ENCODE measurements at regions not wholly inside any gene's neighbourhood (a gene's known extent, or its start where the extent isn't known, plus 50 kb on each side); places are given as distances from the start of the nearest gene placed in this dataset.

DNA sequence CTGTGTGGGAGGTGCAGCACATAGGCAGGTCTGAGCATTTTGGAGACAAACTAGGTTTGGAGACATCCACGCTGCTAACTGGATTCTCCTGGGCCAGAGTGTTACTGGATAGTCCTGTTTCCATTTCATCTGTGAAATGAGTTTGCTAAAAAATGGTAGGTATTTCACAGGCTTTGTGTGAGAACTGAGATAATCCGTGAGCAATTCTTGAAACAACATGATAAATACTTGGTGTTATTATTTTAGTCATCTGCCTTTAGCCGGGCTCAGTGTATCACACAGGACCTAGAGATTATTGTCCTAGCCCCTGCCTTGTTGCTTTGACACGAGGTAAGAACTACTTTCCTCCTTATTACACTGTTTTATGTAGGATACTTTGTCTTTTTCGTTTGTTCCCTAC is 63.0 kb downstream of the PRR18 start:
- Mint-ChIP-seq H3K4me1 (peaks cover 15% of the 10 kb centered on the region), H3K9me3 (peaks cover 0 to 4% (median 0%) of the 10 kb centered on the region in 7 donors), H3K36me3 (peaks cover 0 to 2% of the 10 kb centered on the region in 2 donors), H3K27ac (no peak overlapping the region), H3K27me3 (ENCODE audit: low read depth in 3 of 3) (peaks cover 1 to 10% (median 4%) of the 10 kb centered on the region in 3 donors), H3K4me3 (no peak overlapping the region)
- Histone ChIP-seq H3K36me3 (replicated peaks in 1 of 2; ENCODE audit: control insufficient read depth in 1 of 2, insufficient read depth in 2 of 2, low read length in 2 of 2) (no peaks in the 10 kb centered on the region), H3K4me1 (ENCODE audit: control insufficient read depth in 1 of 2, insufficient read depth in 2 of 2, low read length in 2 of 2) (peaks cover 6 to 11% of the 10 kb centered on the region in 2 donors), H3K79me2 (ENCODE audit: insufficient read depth, low read length) (no peaks in the 10 kb centered on the region), H2AFZ (ENCODE audit: insufficient read depth, low read depth, low read length, poor library complexity, severe bottlenecking) (no peak overlapping the region), H3K9me3 (replicated peaks in 1 of 2; ENCODE audit: control insufficient read depth in 1 of 2, insufficient read depth in 1 of 2, low read length in 2 of 2) (no peaks in the 10 kb centered on the region), H3K9ac (ENCODE audit: insufficient read depth, low read length, poor library complexity, severe bottlenecking) (no peak overlapping the region), H3K4me3 (replicated peaks in 1 of 3; ENCODE audit: low read depth in 2 of 3, low read length in 3 of 3) (no peak overlapping the region), H3K27me3 (ENCODE audit: control insufficient read depth in 2 of 2, insufficient read depth in 2 of 2, low read length in 2 of 2) (no peaks in the 10 kb centered on the region), H3K27ac (ENCODE audit: low read depth in 1 of 2, low read length in 2 of 2) (no peak overlapping the region), H4K20me1 (ENCODE audit: insufficient read depth, low read length) (no peaks in the 10 kb centered on the region), H3K4me2 (replicated peaks; ENCODE audit: extremely low read depth, low read length, poor library complexity, severe bottlenecking) (no peak overlapping the region)
- 100% methylated on average over 1 of the region's 5 CpGs for WGBS (ENCODE audit: insufficient coverage)
- TF ChIP-seq, protein P1, sequence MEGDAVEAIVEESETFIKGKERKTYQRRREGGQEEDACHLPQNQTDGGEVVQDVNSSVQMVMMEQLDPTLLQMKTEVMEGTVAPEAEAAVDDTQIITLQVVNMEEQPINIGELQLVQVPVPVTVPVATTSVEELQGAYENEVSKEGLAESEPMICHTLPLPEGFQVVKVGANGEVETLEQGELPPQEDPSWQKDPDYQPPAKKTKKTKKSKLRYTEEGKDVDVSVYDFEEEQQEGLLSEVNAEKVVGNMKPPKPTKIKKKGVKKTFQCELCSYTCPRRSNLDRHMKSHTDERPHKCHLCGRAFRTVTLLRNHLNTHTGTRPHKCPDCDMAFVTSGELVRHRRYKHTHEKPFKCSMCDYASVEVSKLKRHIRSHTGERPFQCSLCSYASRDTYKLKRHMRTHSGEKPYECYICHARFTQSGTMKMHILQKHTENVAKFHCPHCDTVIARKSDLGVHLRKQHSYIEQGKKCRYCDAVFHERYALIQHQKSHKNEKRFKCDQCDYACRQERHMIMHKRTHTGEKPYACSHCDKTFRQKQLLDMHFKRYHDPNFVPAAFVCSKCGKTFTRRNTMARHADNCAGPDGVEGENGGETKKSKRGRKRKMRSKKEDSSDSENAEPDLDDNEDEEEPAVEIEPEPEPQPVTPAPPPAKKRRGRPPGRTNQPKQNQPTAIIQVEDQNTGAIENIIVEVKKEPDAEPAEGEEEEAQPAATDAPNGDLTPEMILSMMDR (IDR thresholded peaks at IDR 0.05), result no peak
- intact Hi-C loops (cut with micrococcal nuclease), result no loop called here
- DNase-seq, result no peak

DNA sequence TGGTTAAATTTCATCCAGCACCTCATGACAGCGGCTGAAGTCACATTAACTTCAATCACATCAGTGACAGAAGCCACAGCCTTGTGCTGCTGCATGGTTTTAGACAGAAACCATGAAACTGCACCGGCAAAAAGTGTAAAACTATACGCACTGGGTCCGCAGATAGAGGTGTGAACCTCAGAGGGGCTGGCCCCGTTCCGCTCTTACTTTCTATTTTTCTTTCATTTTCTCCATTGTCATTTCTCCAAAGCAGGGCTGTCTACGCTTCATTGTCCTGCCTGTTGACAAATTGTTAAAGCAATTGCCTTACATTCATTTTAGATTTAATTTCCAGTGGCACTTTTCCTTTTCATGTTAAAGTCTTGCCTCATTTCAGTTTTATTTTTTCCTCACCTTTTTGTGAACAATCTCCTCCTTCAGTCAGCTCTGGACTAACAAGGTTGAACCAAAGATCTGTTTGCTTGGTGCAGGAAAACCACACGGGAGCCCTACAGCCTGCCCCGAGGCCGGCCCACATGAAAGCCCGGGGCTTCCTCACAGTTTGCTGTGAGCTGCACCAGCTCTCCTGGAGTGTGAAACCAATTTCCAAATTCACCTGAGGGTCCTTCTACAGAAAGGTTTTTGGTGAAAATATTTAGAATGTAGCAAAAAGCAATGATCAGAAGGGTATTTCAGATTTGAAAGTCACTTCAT is 63.7 kb downstream of the PRR18 start:
- WGBS (ENCODE audit: insufficient coverage), result 13% methylated on average over 11 of the region's 11 CpGs
- TF ChIP-seq, protein P1 (IDR thresholded peaks at IDR 0.05), result no peak
- Mint-ChIP-seq H3K4me1 (peaks cover 15% of the 10 kb centered on the region), H3K4me3 (peak overlapping the region; percentile 13 to 75), H3K27me3 (ENCODE audit: low read depth in 3 of 3) (peaks cover 0 to 10% (median 4%) of the 10 kb centered on the region in 3 donors), H3K36me3 (peaks cover 0 to 2% of the 10 kb centered on the region in 2 donors), H3K27ac (peak overlapping the region in 5 of 7 donors; percentile 0 to 71 (median 20)), H3K9me3 (peaks cover 0 to 4% (median 0%) of the 10 kb centered on the region in 7 donors)
- Histone ChIP-seq H3K4me3 (replicated peaks in 1 of 3; ENCODE audit: low read depth in 2 of 3, low read length in 3 of 3) (peak overlapping the region in 2 of 3 experiments; percentile 13 to 35), H3K36me3 (replicated peaks in 1 of 2; ENCODE audit: control insufficient read depth in 1 of 2, insufficient read depth in 2 of 2, low read length in 2 of 2) (no peaks in the 10 kb centered on the region), H2AFZ (ENCODE audit: insufficient read depth, low read depth, low read length, poor library complexity, severe bottlenecking) (peak overlapping the region; percentile 72), H3K9ac (ENCODE audit: insufficient read depth, low read length, poor library complexity, severe bottlenecking) (peak overlapping the region; percentile 16), H3K27ac (ENCODE audit: low read depth in 1 of 2, low read length in 2 of 2) (no peak overlapping the region), H3K27me3 (ENCODE audit: control insufficient read depth in 2 of 2, insufficient read depth in 2 of 2, low read length in 2 of 2) (no peaks in the 10 kb centered on the region), H3K79me2 (ENCODE audit: insufficient read depth, low read length) (no peaks in the 10 kb centered on the region), H3K4me2 (replicated peaks; ENCODE audit: extremely low read depth, low read length, poor library complexity, severe bottlenecking) (peak overlapping the region; percentile 39), H4K20me1 (ENCODE audit: insufficient read depth, low read length) (no peaks in the 10 kb centered on the region), H3K4me1 (ENCODE audit: control insufficient read depth in 1 of 2, insufficient read depth in 2 of 2, low read length in 2 of 2) (peaks cover 6 to 11% of the 10 kb centered on the region in 2 donors), H3K9me3 (replicated peaks in 1 of 2; ENCODE audit: control insufficient read depth in 1 of 2, insufficient read depth in 1 of 2, low read length in 2 of 2) (no peaks in the 10 kb centered on the region)
- intact Hi-C loops (cut with micrococcal nuclease), result no loop called here
- no peak for DNase-seq

All from CD14-positive monocyte (primary cell).